CD4-positive, alpha-beta T cell treated with Interleukin-15 for 4 hours (primary cell): ENCODE measurements at regions not wholly inside any gene's neighbourhood (a gene's known extent, or its start where the extent isn't known, plus 50 kb on each side); places are given as distances from the start of the nearest gene placed in this dataset.
"Not testable (repeated sequence)": the region's sequence is repeated elsewhere in the genome, so short reads cannot be mapped to it uniquely, and the experiment has no call there.

Source experiments
- DNase-seq: peaks from one replicate; pipeline ENCODE4 v3.0.0-alpha.2; 2020; ENCODE audit warnings: low spot score

DNA sequence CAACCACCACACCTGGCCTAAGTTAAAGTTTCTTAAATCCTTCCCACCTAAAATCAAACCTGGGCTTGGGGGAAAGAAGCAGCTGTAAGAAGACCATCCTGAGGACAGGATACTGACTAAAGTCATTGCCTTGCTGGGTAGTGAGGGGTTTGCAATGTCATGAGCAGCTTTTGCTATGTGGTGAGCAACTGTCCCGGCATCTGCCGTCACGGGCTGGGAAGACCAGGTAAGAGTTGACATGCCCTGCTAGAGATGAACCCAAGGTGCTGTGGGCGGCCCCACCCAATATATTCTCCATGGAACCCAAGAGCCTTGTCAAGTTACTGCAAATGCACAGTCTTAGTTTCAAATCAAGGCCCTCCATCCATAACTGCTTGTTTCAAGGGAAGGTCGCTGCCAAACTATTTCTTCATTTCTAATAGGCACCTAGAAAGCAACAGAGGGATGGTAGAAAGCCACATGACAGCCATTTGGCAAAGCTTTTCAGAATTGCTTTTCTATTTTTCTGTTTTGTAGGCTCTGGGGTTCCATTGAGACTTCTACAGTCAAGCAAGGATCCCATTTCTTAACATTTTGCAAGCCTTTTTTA is 357.8 kb upstream of the JARID2 start:
- no peak for DNase-seq

DNA sequence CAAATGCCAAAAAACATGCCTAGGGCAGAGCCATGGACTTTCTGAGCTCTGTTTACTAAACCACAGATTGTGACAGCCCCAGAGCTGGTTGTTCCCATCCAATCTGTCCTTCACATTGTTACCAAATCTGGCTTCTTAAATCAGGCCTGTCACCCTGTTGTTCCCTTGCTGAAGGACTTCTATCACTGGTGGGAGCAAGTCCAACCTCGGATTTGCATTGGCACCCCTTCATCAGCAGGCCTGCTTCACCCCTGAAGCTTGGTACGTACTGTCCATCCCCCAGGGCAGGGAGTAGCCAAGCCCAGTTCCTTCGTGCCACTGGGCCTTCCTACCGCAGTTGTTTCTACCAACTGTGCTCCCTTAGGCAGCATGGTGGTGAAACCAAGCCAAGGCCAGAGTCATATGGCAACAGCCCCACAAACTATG is 357.3 kb upstream of the JARID2 start:
- DNase-seq = no peak

DNA sequence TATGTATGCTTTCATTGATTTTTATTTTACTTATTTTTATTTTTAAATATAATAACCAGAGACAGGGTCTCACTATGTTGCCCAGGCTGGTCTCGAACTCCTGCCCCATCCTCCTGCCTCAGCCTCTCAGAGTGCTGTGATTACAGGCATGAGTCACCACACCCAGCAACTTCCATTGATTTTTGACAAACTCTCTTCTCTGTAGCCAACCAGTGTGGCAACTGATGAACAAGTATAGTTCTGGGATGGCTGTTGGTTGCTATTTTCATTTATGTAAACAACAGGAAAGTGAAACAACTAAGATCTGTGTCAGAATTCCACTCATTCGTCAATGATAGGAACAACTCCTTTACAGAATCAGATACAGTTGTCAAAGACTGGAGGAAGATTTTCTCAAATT is 356.7 kb upstream of the JARID2 start:
- DNase-seq = no peak

DNA sequence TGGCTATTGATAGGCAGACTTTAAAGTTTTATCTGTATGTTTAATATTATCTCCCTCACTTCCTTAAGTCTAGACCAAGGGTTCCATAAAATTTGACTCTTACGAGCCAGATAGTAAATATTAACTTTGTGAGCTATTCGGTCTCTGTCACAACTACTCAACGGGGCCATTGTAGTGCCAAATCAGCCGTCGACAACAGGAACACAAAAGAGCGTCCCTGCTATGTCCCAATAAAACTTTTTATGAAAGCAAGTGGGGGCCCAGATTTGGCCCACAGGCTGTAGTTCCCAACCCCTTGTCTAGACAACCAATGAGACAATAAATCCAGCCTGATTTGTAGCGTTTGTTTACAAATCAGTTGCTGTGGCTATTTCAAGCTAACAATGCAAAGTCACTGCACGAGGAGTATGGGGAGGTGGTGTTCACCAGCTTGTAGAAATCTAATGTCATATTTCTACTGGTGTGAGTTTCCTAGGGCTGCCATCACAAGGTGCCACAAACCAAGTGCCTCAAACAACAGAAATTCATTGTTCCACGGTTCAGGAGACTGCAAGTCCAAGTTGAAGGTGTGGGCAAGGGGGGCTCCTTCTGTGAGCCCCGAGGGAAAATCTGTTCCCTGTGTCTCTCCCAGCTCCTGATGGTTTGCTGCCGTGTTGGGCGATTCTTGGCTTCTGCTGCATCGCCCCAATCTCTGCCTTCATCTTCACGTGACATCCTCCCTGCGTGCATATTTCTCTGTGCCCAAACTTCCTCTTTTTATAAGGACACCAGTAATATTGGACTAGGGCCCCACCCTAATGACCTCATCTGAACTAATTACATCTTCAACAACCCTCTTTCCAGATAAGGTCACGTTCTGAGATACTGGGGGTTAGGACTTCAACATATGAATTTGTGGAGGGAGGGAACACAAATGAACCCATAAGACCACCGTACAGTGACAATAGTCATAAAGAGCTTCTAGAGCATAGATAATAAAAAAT is 356.0 kb upstream of the JARID2 start:
- no peak for DNase-seq

- DNase-seq = not testable (repeated sequence)
These were observed 354.0 kb upstream of the JARID2 start for GRCh38 chr6:14891820-14892375.

- no peak for DNase-seq
These were observed 351.8 kb upstream of the JARID2 start for GRCh38 chr6:14894105-14894504.

DNA sequence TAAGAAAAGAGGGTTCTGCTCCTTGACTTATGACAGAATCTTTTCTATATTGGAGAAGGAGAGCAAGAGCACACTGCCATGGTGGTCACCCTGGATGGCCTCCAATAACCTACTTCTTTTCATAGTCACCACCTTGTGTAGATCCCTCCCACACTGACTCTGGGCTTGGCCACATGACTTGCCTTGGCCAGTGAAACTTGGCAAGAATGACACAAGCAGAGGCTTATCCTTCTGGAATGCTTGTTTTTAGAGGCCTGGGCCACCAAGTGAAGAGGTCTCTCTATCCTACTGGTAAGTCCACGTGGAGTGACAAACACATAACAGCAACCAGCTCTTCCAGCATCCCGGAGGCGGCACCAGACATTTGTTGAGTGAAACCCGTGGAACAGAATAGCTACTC is 349.4 kb upstream of the JARID2 start:
- DNase-seq = no peak

DNA sequence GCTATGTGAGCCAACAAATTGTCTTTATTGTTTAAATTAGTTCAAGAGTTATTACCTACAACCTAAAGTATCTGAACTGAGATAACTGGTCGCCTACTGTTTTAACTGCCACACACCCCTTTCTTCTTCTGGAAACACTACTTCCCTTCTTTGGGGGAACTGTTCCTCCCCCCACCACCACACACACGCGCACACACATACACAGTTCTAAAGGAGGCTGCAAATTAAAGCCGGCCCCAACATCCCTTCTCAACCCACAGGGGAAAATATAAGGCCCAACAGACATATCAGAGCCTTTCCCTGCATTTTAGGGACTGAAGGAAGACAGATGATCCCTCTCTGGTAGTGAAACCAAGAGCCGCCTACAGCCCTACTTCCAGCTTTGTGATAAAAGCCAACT is 348.0 kb upstream of the JARID2 start:
- no peak for DNase-seq

DNA sequence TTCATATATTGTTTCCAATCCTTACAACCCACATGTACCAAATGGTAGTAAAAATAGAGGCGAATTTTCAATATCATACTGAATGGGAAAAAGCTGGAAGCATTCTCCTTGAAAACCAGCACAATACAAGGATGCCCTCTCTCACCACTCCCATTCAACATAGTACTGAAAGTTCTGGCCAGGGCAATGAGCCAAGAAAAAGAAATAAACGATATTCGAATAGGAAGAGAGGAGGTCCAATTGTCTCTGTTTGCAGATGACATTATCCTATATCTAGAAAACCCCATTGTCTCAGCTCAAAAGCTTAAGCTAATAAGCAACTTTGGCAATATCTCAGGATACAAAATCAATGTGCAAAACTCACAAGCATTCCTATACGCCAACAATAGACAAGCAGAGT is 346.4 kb upstream of the JARID2 start:
- not testable (repeated sequence) for DNase-seq

- DNase-seq = no peak
These were observed 344.9 kb upstream of the JARID2 start for GRCh38 chr6:14900919-14901318.

GRCh38 chr6:14903176-14904038 is 342.5 kb upstream of the JARID2 start:
- DNase-seq = no peak

- no peak for DNase-seq
These were observed 340.7 kb upstream of the JARID2 start for GRCh38 chr6:14905201-14905600.

DNA sequence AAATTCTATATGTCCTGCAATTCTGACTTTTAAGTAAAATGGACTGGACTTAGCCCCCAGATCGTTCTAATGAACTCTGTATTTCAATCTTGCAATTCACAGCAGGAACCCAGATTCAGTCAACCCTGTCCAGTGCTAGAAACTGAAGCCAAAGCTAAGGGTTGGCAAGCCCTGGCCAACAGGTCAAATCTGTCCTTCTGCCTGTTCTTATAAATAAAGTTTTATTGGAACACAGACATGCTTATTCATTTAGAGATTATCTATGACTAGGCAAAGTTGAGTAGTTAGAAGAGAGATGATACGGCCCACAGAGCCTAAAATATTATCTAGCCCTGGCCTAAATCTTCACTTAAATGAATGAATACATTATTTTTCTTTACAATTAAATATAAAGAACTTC is 339.2 kb upstream of the JARID2 start:
- DNase-seq = no peak

DNA sequence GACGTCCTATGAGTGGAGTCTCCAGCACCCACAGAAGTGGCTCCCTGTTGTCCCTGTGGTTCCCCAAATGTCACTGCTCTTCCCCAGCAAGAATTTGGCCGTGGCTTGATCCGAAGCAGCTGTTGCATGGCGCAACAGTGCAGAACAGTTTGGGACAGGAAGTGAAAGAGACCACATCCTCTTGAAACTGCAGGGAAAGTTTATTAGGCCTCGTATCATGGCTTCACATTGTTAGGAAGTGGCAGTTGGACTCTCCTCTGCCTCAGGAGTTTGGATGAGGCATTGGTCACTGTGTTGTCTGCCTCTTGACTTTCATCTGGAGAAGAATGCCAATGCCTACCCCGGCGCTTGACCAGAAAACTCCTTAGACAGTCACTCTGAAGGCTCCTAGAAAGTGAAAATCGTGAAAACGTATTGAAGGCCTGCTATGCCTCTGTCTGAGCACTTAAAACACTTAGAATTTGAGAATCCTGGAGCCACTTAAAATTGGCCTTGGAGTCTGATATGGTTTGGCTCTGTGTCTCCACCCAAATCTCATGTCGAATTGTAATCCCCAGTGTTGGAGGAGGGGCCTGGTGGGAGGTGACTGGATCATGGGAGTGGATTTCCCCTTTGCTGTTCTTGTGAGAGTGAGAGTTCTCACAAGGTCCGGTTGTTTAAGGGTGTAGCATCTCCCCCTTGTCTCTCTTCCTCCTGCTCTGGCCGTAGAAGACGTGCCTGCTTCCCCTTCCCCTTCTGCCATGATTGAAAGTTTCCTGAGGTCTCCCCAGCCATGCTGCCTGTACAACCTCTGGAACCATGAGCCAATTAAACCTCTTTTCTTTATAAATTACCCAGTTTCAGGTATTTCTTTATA is 334.9 kb upstream of the JARID2 start:
- DNase-seq = peak; percentile 14

GRCh38 chr6:14912226-14912625 is 333.6 kb upstream of the JARID2 start:
- no peak for DNase-seq

DNA sequence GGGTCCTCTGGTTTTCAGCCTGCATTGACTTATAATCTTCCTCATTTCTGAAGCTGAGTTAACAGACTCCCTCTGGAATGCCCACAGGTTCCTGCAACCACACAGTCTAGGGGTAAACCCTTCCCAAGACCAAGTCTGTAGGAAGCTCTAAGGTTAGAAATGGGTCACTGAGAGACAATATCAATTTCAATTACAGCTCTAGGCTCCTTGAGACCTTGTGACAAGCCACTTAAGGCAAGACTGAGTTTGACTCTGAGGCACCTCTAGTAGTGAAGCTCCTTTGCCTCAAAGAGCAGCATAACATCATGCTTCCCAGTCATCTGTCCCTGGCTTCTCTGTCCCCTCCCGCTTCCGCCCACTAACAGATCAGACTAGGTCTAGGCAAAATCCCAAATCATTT is 333.2 kb upstream of the JARID2 start:
- DNase-seq = no peak

DNA sequence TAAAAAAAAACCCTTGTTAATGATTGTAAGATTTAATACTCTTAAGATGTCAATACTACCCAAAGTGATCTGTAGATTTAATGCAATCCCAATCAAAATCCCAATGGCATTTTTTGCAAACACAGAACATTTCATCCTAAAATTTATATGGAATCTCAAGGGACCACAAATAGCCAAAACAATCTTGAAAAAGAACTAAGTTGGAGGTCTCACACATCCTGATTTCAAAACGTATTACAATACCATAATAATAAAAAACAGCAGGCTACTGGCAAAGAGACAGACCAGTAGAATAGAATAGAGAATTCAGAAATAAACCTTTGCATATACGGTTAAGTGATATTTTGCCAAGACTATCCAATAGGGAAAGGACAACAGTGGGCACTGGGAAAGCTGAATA is 331.9 kb upstream of the JARID2 start:
- DNase-seq = no peak

DNA sequence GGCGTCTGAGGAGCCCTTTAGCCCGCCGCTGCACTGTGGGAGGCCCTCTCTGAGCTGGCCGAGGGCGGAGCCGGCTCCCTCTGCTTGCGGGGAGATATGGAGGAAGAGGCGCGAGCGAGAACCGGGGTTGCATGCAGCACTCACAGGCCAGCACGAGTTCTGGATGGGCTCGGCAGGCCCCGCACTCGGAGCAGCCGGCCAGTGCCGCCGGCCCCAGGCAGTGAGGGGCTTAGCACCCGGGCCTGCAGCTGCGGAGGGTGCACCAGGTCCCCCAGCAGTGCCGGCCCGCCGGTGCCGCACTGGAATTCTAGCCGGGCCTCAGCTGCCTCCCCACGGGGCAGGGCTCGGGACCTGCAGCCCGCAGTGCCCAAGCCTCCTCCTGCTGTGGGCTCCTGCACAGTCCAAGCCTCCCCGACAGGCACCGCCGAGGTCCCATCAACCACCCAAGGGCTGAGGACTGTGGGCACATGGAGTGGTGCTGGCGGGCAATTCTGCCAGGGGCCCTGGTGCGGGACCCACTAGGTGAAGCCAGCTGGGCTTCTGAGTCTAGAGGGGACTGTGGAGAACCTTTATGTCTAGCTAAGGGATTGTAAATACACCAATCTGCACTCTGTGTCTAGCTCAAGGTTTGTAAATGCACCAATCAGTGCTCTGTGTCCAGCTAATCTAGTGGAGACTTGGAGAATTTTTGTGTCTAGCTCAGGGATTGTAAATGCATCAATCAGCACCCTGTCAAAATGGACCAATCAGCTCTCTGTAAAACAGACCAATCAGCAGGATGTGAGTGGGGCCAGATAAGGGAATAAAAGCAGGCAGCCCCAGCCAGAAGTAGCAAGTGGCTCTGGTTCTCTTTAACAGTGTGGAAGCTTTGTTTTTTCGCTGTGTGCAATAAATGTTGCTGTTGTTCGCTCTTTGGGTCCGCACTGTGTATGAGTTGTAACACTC is 329.7 kb upstream of the JARID2 start:
- no peak for DNase-seq

GRCh38 chr6:14917109-14917910 is 328.6 kb upstream of the JARID2 start:
- DNase-seq = no peak
